ENCODE measurements at regions not wholly inside any gene's neighbourhood (a gene's known extent, or its start where the extent isn't known, plus 50 kb on each side); places are given as distances from the start of the nearest gene placed in this dataset.
"Not testable (repeated sequence)": the region's sequence is repeated elsewhere in the genome, so short reads cannot be mapped to it uniquely, and the experiment has no call there.

- H3K9me3 ChIP-seq (ENCODE audit: low read length), result no peaks in the 10 kb centered on the region
- H3K4me3 ChIP-seq (ENCODE audit: low read length), result no peak overlapping the region
- H3K79me2 ChIP-seq (replicated peaks; ENCODE audit: insufficient read depth, low read length), result no peaks in the 10 kb centered on the region
- no peak overlapping the region for H3K9ac ChIP-seq (ENCODE audit: low read length)
- TF ChIP-seq REST (IDR thresholded peaks at IDR 0.05; ENCODE audit: borderline replicate concordance) (no peak), RAD21 (conservative IDR thresholded peaks at IDR 0.05) (no peak), TAF1 (IDR thresholded peaks at IDR 0.05; ENCODE audit: low read depth) (no peak), EZH2 (IDR thresholded peaks at IDR 0.05; ENCODE audit: borderline replicate concordance, insufficient read depth, low read length, poor library complexity, severe bottlenecking) (no peak), CTCF (IDR thresholded peaks at IDR 0.05; ENCODE audit: poor library complexity, severe bottlenecking) (no peak), SMC3 (conservative IDR thresholded peaks at IDR 0.05; ENCODE audit: poor library complexity) (no peak), MXI1 (conservative IDR thresholded peaks at IDR 0.05; ENCODE audit: poor library complexity, severe bottlenecking) (no peak), POLR2AphosphoS5 (IDR thresholded peaks at IDR 0.05) (no peak), EP300 (conservative IDR thresholded peaks at IDR 0.05; ENCODE audit: poor library complexity, severe bottlenecking) (no peak)
- no peaks in the 10 kb centered on the region for H3K9me2 ChIP-seq (ENCODE audit: insufficient read depth, low read length)
- H3K36me3 ChIP-seq (ENCODE audit: insufficient read depth, low read length), result no peaks in the 10 kb centered on the region
- no peaks in the 10 kb centered on the region for H4K20me1 ChIP-seq (ENCODE audit: insufficient read depth)
- no peak overlapping the region for H3K4me2 ChIP-seq (ENCODE audit: low read length)
- H3K27me3 ChIP-seq (ENCODE audit: insufficient read depth, low read depth, low read length), result no peaks in the 10 kb centered on the region
- no peak overlapping the region for H2AFZ ChIP-seq (ENCODE audit: low read depth, low read length)
- no peak overlapping the region for H3K27ac ChIP-seq (ENCODE audit: low read length)
- no peaks in the 10 kb centered on the region for H3F3A ChIP-seq (ENCODE audit: insufficient read depth, low read length, poor library complexity, severe bottlenecking)
These were observed 305.0 kb downstream of the XPNPEP1 start for GRCh38 chr10:109618301-109618700.

GRCh38 chr10:109616359-109616980 is 306.8 kb downstream of the XPNPEP1 start:
- H3K27me3 ChIP-seq (ENCODE audit: insufficient read depth, low read depth, low read length), result no peaks in the 10 kb centered on the region
- H3K27ac ChIP-seq (ENCODE audit: low read length), result no peak overlapping the region
- H3K9ac ChIP-seq (ENCODE audit: low read length), result no peak overlapping the region
- H3K79me2 ChIP-seq (replicated peaks; ENCODE audit: insufficient read depth, low read length), result no peaks in the 10 kb centered on the region
- H4K20me1 ChIP-seq (ENCODE audit: insufficient read depth), result no peaks in the 10 kb centered on the region
- no peak overlapping the region for H2AFZ ChIP-seq (ENCODE audit: low read depth, low read length)
- no peaks in the 10 kb centered on the region for H3F3A ChIP-seq (ENCODE audit: insufficient read depth, low read length, poor library complexity, severe bottlenecking)
- H3K4me3 ChIP-seq (ENCODE audit: low read length), result no peak overlapping the region
- H3K9me2 ChIP-seq (ENCODE audit: insufficient read depth, low read length), result no peaks in the 10 kb centered on the region
- no peak for TF ChIP-seq MXI1 (conservative IDR thresholded peaks at IDR 0.05; ENCODE audit: poor library complexity, severe bottlenecking)
- TF ChIP-seq RAD21 (conservative IDR thresholded peaks at IDR 0.05), result no peak
- TF ChIP-seq SMC3 (conservative IDR thresholded peaks at IDR 0.05; ENCODE audit: poor library complexity), result no peak
- TF ChIP-seq EP300 (conservative IDR thresholded peaks at IDR 0.05; ENCODE audit: poor library complexity, severe bottlenecking), result no peak
- no peak for TF ChIP-seq REST (IDR thresholded peaks at IDR 0.05; ENCODE audit: borderline replicate concordance)
- TF ChIP-seq TAF1 (IDR thresholded peaks at IDR 0.05; ENCODE audit: low read depth), result no peak
- no peak for TF ChIP-seq EZH2 (IDR thresholded peaks at IDR 0.05; ENCODE audit: borderline replicate concordance, insufficient read depth, low read length, poor library complexity, severe bottlenecking)
- TF ChIP-seq POLR2AphosphoS5 (IDR thresholded peaks at IDR 0.05), result no peak
- no peak for TF ChIP-seq CTCF (IDR thresholded peaks at IDR 0.05; ENCODE audit: poor library complexity, severe bottlenecking)
- H3K4me2 ChIP-seq (ENCODE audit: low read length), result no peak overlapping the region
- no peaks in the 10 kb centered on the region for H3K36me3 ChIP-seq (ENCODE audit: insufficient read depth, low read length)
- H3K9me3 ChIP-seq (ENCODE audit: low read length), result no peaks in the 10 kb centered on the region

GRCh38 chr10:109595356-109595755 is 328.0 kb downstream of the XPNPEP1 start:
- H3K9me3 ChIP-seq (ENCODE audit: low read length); H4K20me1 ChIP-seq (ENCODE audit: insufficient read depth); H3K9me2 ChIP-seq (ENCODE audit: insufficient read depth, low read length); H3K4me2 ChIP-seq (ENCODE audit: low read length); H2AFZ ChIP-seq (ENCODE audit: low read depth, low read length); H3K79me2 ChIP-seq (replicated peaks; ENCODE audit: insufficient read depth, low read length); H3K27me3 ChIP-seq (ENCODE audit: insufficient read depth, low read depth, low read length); H3F3A ChIP-seq (ENCODE audit: insufficient read depth, low read length, poor library complexity, severe bottlenecking); H3K4me3 ChIP-seq (ENCODE audit: low read length); H3K27ac ChIP-seq (ENCODE audit: low read length); H3K9ac ChIP-seq (ENCODE audit: low read length); H3K36me3 ChIP-seq (ENCODE audit: insufficient read depth, low read length): not testable (repeated sequence)
